ENCODE measurements at regions not wholly inside any gene's neighbourhood (a gene's known extent, or its start where the extent isn't known, plus 50 kb on each side); places are given as distances from the start of the nearest gene placed in this dataset.

DNA sequence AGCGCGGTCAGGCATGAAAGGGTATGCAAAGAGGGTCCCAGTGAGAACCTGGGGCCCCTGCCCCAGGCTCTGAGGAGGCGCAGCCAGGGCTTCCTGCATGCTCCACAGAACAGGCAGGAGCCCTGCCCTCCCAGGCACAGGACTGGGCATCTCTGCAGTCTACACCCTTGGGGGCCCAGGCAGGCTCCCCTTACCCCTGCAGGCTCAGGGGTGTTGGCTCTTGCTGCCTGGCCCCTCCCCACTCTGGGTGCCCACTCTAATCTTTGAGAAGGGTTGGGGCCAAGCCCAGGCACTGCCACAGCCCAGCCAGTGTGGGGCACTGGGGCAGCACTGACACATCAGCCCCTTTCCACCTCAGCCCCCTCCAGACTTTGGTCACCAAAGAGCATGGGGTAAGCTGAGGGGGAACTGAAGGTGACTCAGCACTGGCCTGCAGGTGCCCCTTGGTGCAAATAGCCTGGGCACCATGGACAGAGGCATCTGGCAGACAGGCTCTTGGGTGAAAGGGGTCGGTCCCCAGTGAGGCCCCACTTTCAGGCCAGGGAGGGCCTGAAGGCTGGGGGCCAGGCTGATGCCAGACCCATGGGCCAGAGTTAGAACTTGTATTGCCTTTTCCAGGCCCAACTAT lies 73.4 kb downstream of the NPAP1 start:
- no peaks in the 10 kb centered on the region for H3K27me3 Mint-ChIP-seq (ENCODE audit: unreplicated experiment)
- TF ChIP-seq, protein P1, sequence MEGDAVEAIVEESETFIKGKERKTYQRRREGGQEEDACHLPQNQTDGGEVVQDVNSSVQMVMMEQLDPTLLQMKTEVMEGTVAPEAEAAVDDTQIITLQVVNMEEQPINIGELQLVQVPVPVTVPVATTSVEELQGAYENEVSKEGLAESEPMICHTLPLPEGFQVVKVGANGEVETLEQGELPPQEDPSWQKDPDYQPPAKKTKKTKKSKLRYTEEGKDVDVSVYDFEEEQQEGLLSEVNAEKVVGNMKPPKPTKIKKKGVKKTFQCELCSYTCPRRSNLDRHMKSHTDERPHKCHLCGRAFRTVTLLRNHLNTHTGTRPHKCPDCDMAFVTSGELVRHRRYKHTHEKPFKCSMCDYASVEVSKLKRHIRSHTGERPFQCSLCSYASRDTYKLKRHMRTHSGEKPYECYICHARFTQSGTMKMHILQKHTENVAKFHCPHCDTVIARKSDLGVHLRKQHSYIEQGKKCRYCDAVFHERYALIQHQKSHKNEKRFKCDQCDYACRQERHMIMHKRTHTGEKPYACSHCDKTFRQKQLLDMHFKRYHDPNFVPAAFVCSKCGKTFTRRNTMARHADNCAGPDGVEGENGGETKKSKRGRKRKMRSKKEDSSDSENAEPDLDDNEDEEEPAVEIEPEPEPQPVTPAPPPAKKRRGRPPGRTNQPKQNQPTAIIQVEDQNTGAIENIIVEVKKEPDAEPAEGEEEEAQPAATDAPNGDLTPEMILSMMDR (IDR thresholded peaks at IDR 0.05; ENCODE audit: partially characterized antibody, unreplicated experiment) = no peak
- H3K36me3 Mint-ChIP-seq (ENCODE audit: unreplicated experiment) = no peaks in the 10 kb centered on the region
- H3K27ac Mint-ChIP-seq (ENCODE audit: unreplicated experiment) = no peak overlapping the region
- no peaks in the 10 kb centered on the region for H3K4me1 Mint-ChIP-seq (ENCODE audit: low read depth, unreplicated experiment)
- no peak for DNase-seq
- no peak overlapping the region for H3K4me3 Mint-ChIP-seq (ENCODE audit: unreplicated experiment)
- H3K9me3 Mint-ChIP-seq (ENCODE audit: unreplicated experiment) = no peaks in the 10 kb centered on the region

DNA sequence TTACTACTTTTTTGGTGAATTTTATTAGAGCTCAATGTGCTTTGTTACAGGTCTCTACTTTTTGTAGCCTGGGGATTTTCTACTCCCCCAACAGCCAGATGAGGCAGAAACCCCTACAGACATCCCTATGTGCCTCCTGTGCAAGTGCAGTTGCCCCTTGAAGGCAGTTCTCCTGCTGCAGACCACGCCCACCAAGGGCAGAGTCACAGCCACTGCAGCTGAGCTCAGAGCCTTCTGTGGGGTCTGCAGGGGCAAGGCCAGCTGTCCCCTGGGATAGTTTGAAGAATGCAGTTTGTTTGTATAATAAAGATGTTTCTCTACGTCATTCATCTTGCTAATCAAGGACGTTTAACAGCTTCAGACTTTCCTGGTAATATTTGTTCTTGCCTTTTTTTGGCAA lies 76.8 kb downstream of the NPAP1 start:
- Mint-ChIP-seq H3K4me1 (ENCODE audit: low read depth, unreplicated experiment) (no peaks in the 10 kb centered on the region), H3K4me3 (ENCODE audit: unreplicated experiment) (no peak overlapping the region)

GRCh38 chr15:24756101-24756500 lies 80.5 kb downstream of the NPAP1 start:
- Mint-ChIP-seq H3K27ac (ENCODE audit: unreplicated experiment) (no peak overlapping the region), H3K9me3 (ENCODE audit: unreplicated experiment) (peaks cover 1% of the 10 kb centered on the region), H3K27me3 (ENCODE audit: unreplicated experiment) (no peaks in the 10 kb centered on the region), H3K4me3 (ENCODE audit: unreplicated experiment) (no peak overlapping the region), H3K4me1 (ENCODE audit: low read depth, unreplicated experiment) (no peaks in the 10 kb centered on the region), H3K36me3 (ENCODE audit: unreplicated experiment) (no peaks in the 10 kb centered on the region)
- no peak for DNase-seq
- TF ChIP-seq, protein P1 (IDR thresholded peaks at IDR 0.05; ENCODE audit: partially characterized antibody, unreplicated experiment) = no peak

More for the DNA sequence above, 76.8 kb downstream of the NPAP1 start:
- peak; percentile 60 for DNase-seq
- TF ChIP-seq, protein P1 (IDR thresholded peaks at IDR 0.05; ENCODE audit: partially characterized antibody, unreplicated experiment) = no peak
- Mint-ChIP-seq H3K36me3 (ENCODE audit: unreplicated experiment) (no peaks in the 10 kb centered on the region), H3K27ac (ENCODE audit: unreplicated experiment) (no peak overlapping the region), H3K9me3 (ENCODE audit: unreplicated experiment) (no peaks in the 10 kb centered on the region), H3K27me3 (ENCODE audit: unreplicated experiment) (no peaks in the 10 kb centered on the region)

DNA sequence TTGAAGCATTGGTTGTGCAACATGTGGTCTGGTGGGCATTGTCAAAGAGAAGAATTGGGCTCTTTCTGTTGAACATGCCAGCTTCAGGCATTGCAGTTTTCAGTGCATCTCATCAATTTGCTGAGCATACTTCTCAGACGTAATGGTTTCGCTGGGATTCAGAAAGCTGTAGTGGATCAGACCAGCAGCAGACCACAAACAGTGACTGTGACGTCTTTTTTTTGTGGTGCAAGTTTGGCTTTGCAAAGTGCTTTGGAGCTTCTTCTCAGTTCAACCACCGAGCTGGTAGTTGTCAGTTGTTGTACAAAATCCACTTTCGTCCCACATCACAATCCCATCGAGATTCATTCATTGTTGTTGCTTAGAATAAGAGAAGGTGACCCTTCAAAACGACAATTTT lies 84.5 kb downstream of the NPAP1 start:
- TF ChIP-seq, protein P1 (IDR thresholded peaks at IDR 0.05; ENCODE audit: partially characterized antibody, unreplicated experiment) = no peak
- no peak overlapping the region for H3K27ac Mint-ChIP-seq (ENCODE audit: unreplicated experiment)
- H3K27me3 Mint-ChIP-seq (ENCODE audit: unreplicated experiment) = no peaks in the 10 kb centered on the region
- DNase-seq = no peak
- no peaks in the 10 kb centered on the region for H3K4me1 Mint-ChIP-seq (ENCODE audit: low read depth, unreplicated experiment)
- H3K9me3 Mint-ChIP-seq (ENCODE audit: unreplicated experiment) = peaks cover 1% of the 10 kb centered on the region
- no peak overlapping the region for H3K4me3 Mint-ChIP-seq (ENCODE audit: unreplicated experiment)
- no peaks in the 10 kb centered on the region for H3K36me3 Mint-ChIP-seq (ENCODE audit: unreplicated experiment)

GRCh38 chr15:24761704-24762302 lies 86.2 kb downstream of the NPAP1 start:
- no peaks in the 10 kb centered on the region for H3K27me3 Mint-ChIP-seq (ENCODE audit: unreplicated experiment)
- H3K9me3 Mint-ChIP-seq (ENCODE audit: unreplicated experiment) = peaks cover 1% of the 10 kb centered on the region
- no peak for DNase-seq
- TF ChIP-seq, protein P1 (IDR thresholded peaks at IDR 0.05; ENCODE audit: partially characterized antibody, unreplicated experiment) = peak; percentile 34
- H3K4me1 Mint-ChIP-seq (ENCODE audit: low read depth, unreplicated experiment) = no peaks in the 10 kb centered on the region
- no peak overlapping the region for H3K4me3 Mint-ChIP-seq (ENCODE audit: unreplicated experiment)
- no peaks in the 10 kb centered on the region for H3K36me3 Mint-ChIP-seq (ENCODE audit: unreplicated experiment)
- no peak overlapping the region for H3K27ac Mint-ChIP-seq (ENCODE audit: unreplicated experiment)
